ENCODE measurements at regions not wholly inside any gene's neighbourhood (a gene's known extent, or its start where the extent isn't known, plus 50 kb on each side); places are given as distances from the start of the nearest gene placed in this dataset.
A peak's percentile ranks its signal among the peaks of the same experiment; 100 is the strongest.

DNA sequence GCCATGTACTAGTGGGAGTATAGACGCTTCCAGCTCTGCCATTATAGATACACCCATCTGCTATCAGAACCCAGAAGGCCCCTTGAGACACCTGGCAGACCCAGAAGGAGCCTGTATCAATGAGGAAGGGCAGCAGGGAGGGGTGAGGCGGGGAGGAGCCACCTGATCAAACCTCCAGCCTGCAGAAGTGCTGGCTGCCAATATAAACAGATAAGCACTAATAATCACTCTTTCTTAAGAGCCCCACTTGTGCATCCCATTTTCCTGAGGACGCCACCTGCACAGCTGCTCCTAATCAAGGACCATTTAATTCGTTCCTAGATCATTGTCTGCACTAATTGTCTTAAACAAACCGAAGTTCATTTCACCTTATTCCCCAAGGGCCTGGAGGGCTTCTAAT lies 75.0 kb upstream of the NEK6 start:
- TF ChIP-seq POLR2AphosphoS5 (IDR thresholded peaks at IDR 0.05), result no peak
- no peak for TF ChIP-seq CTCF (IDR thresholded peaks at IDR 0.05)
- no peak for TF ChIP-seq EP300 (IDR thresholded peaks at IDR 0.05; ENCODE audit: low read depth)
- no peak for TF ChIP-seq POLR2A (IDR thresholded peaks at IDR 0.05)
- H3K4me1 ChIP-seq, result peaks cover 0 to 14% (median 3%) of the 10 kb centered on the region in 4 donors
- H3K36me3 ChIP-seq, result no peaks in the 10 kb centered on the region
- no peaks in the 10 kb centered on the region for H3K9me3 ChIP-seq
- 40 to 50% methylated on average over 4 to 5 of the region's 5 CpGs for WGBS, 2 donors (ENCODE audit: low coverage in 1 of 2)
- DNase-seq, result no peak
- peaks cover 7% of the 10 kb centered on the region for H3K27me3 ChIP-seq
- H3K27ac ChIP-seq, result no peak overlapping the region
- in situ Hi-C loops (cut with MboI; ENCODE audit: low pct_ligation_motif_present in 1 of 4, low pct_unique_long_range_greater_than_20kb in 1 of 4, low sequenced_read_pairs in 3 of 4) (no loop called here), intact Hi-C loops (cut with DNase I; ENCODE audit: low total_unique reads) (no loop called here)
- no peak overlapping the region for H3K4me3 ChIP-seq

GRCh38 chr9:124183772-124184171 lies 74.0 kb upstream of the NEK6 start:
- peak; percentile 56 for DNase-seq
- TF ChIP-seq CTCF (IDR thresholded peaks at IDR 0.05) (peak in 1 of 5 experiments; percentile 19), POLR2AphosphoS5 (IDR thresholded peaks at IDR 0.05) (no peak)
- in situ Hi-C loops (cut with MboI; ENCODE audit: low pct_ligation_motif_present in 1 of 4, low pct_unique_long_range_greater_than_20kb in 1 of 4, low sequenced_read_pairs in 3 of 4), result no loop called here
- Histone ChIP-seq H3K36me3 (no peaks in the 10 kb centered on the region), H3K9me3 (no peaks in the 10 kb centered on the region), H3K27me3 (peaks cover 7% of the 10 kb centered on the region), H3K4me3 (no peak overlapping the region), H3K27ac (no peak overlapping the region), H3K4me1 (peaks cover 0 to 14% (median 3%) of the 10 kb centered on the region in 4 donors)
- intact Hi-C loops (cut with DNase I; ENCODE audit: low total_unique reads), result no loop called here
- 50 to 62% methylated on average over 1 to 3 of the region's 3 CpGs for WGBS, 2 donors (ENCODE audit: low coverage in 1 of 2)

- Histone ChIP-seq H3K27ac (no peak overlapping the region), H3K9me3 (no peaks in the 10 kb centered on the region), H3K4me3 (no peak overlapping the region), H3K27me3 (peaks cover 7% of the 10 kb centered on the region), H3K4me1 (peaks cover 0 to 14% (median 3%) of the 10 kb centered on the region in 4 donors), H3K36me3 (no peaks in the 10 kb centered on the region)
- intact Hi-C loops (cut with DNase I; ENCODE audit: low total_unique reads), result no loop called here
- WGBS, 2 donors (ENCODE audit: low coverage in 1 of 2), result 90 to 95% methylated on average over 5 of the region's 5 CpGs
- no peak for DNase-seq
- TF ChIP-seq POLR2A (IDR thresholded peaks at IDR 0.05) (no peak), CTCF (IDR thresholded peaks at IDR 0.05) (no peak), POLR2AphosphoS5 (IDR thresholded peaks at IDR 0.05) (no peak), EP300 (IDR thresholded peaks at IDR 0.05; ENCODE audit: low read depth) (no peak)
- in situ Hi-C loops (cut with MboI; ENCODE audit: low pct_ligation_motif_present in 1 of 4, low pct_unique_long_range_greater_than_20kb in 1 of 4, low sequenced_read_pairs in 3 of 4), result no loop called here
These were observed 72.3 kb upstream of the NEK6 start for GRCh38 chr9:124185413-124185812.

DNA sequence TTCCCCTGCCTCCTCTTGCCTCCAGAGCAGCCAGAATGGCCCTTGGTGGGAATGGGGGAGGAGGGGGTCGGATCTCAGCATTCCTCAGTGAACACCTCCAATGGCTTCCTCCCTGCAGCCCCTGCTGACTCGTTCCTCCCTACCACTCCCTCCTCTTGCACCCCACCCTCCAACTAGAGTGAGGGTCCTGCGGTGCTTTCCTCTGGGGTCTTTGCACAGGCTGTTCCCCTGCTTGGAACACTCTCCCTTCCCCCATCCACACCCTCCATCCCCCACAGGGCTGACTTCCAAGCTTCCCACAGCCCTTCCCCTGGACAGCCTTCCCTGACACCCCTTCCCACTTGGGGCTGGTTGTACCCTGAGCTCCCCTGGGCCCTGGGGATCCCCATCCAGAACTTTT lies 70.4 kb upstream of the NEK6 start:
- no peak for TF ChIP-seq CTCF (IDR thresholded peaks at IDR 0.05)
- intact Hi-C loops (cut with DNase I; ENCODE audit: low total_unique reads) (no loop called here), in situ Hi-C loops (cut with MboI; ENCODE audit: low pct_ligation_motif_present in 1 of 4, low pct_unique_long_range_greater_than_20kb in 1 of 4, low sequenced_read_pairs in 3 of 4) (no loop called here)
- Histone ChIP-seq H3K9me3 (no peaks in the 10 kb centered on the region), H3K27me3 (no peaks in the 10 kb centered on the region), H3K4me1 (peaks cover 0 to 8% (median 3%) of the 10 kb centered on the region in 4 donors), H3K36me3 (no peaks in the 10 kb centered on the region), H3K4me3 (no peak overlapping the region), H3K27ac (no peak overlapping the region)
- DNase-seq, result no peak
- WGBS, 2 donors (ENCODE audit: low coverage in 1 of 2), result 64 to 67% methylated on average over 1 to 3 of the region's 3 CpGs
